Spleen (tissue), 11 donors: ENCODE measurements at regions not wholly inside any gene's neighbourhood (a gene's known extent, or its start where the extent isn't known, plus 50 kb on each side); places are given as distances from the start of the nearest gene placed in this dataset.

ENCODE experiments used
- DNase-seq: peaks from one replicate; pipeline ENCODE4 v3.0.0-alpha.2; 2020
- H3K27ac ChIP-seq, 8 donors: fragments of 200-600 bp; sonication (generic) in 7 of 8; 1 replicate in 4 of 8; 2 replicates in 4 of 8; pipeline versions ENCODE4 v1.5.0 to v1.8.0; 2016 to 2021; ENCODE audit warnings: inconsistent platforms in 4 of 8, mild to moderate bottlenecking in 4 of 8, moderate library complexity in 1 of 8
- H3K27me3 ChIP-seq, 7 donors: fragments of 200-600 bp; sonication (generic) in 6 of 7; replicated peaks in 1 of 7; 1 replicate in 4 of 7; 2 replicates in 3 of 7; pipeline versions ENCODE4 v1.5.0 to v1.8.0; 2016 to 2021; ENCODE audit warnings: inconsistent platforms in 3 of 7, mild to moderate bottlenecking in 1 of 7
- H3K36me3 ChIP-seq, 6 donors: fragments of 200-600 bp; sonication (generic) in 5 of 6; 1 replicate in 4 of 6; 2 replicates in 2 of 6; pipeline versions ENCODE4 v1.5.0 to v1.8.0; 2016 to 2021; ENCODE audit warnings: inconsistent platforms in 2 of 6
- H3K4me1 ChIP-seq, 6 donors: fragments of 200-600 bp; sonication (generic) in 5 of 6; 1 replicate in 3 of 6; 2 replicates in 3 of 6; pipeline versions ENCODE4 v1.5.0 to v1.8.0; 2016 to 2021; ENCODE audit warnings: inconsistent platforms in 3 of 6
- H3K4me3 ChIP-seq, 8 donors: fragments of 200-600 bp; sonication (generic) in 7 of 8; 1 replicate in 4 of 8; 2 replicates in 4 of 8; pipeline versions ENCODE4 v1.5.0 to v1.8.0; 2016 to 2021; ENCODE audit warnings: inconsistent platforms in 4 of 8, mild to moderate bottlenecking in 4 of 8, moderate library complexity in 2 of 8
- H3K9me3 ChIP-seq, 8 donors: fragments of 200-600 bp; sonication (generic) in 7 of 8; 1 replicate in 4 of 8; 2 replicates in 4 of 8; pipeline versions ENCODE4 v1.5.0 to v1.8.0; 2016 to 2021; ENCODE audit warnings: inconsistent platforms in 4 of 8
- CTCF ChIP-seq, 11 experiments: fragments of 200-600 bp in 7 of 11; fragments of 450-650 bp in 4 of 11; sonication (generic) in 4 of 11; IDR thresholded peaks in 8 of 11; conservative IDR thresholded peaks in 3 of 11; 1 replicate in 7 of 11; 2 replicates in 4 of 11; pipeline versions ENCODE4 v1.4.0 to v1.8.0; 2016 to 2021; ENCODE audit warnings: antibody characterized with exemption in 11 of 11, inconsistent platforms in 4 of 11, mild to moderate bottlenecking in 1 of 11
- POLR2A ChIP-seq, 3 donors: fragments of 450-650 bp; IDR thresholded peaks; one replicate each; pipeline ENCODE4 v1.5.1; 2017; ENCODE audit warnings: antibody characterized with exemption in 3 of 3, mild to moderate bottlenecking in 1 of 3
- POLR2AphosphoS5 ChIP-seq, 3 donors: sonication (generic); formaldehyde crosslinking; IDR thresholded peaks; one replicate each; pipeline ENCODE4 v1.5.1; 2017; ENCODE audit warnings: antibody characterized with exemption in 3 of 3
- WGBS, 5 donors: extraction: QIAGEN DNeasy Blood & Tissue Kit in 3 of 5; methylation state at CpG; one replicate each; pipeline versions ENCODE4 v1.1.5 to v1.1.7; 2013 to 2018; 5-methylcytosine and 5-hydroxymethylcytosine counted together
- intact Hi-C: fragments of 100-400 bp; cut with DNase I; formaldehyde crosslinking; loops from one replicate; pipeline ENCODE4 v1.15.0; 2023; ENCODE audit warnings: low total_unique reads
- donor health status: healthy with polysubstance abuse.
- donor health status: DM: no; HTN: no; CAD: no; lungs with moderate emphysema.
- donor health status: DM: no; HTN: no; CAD: no.
- donor health status: Bipolar disorder and iron deficiency.
- donor health status: healthy.
- donor health status: DM: no; HTN: no; CAD: no.
- donor health status: DM: yes; HTN: yes; CAD: no.

- WGBS, 5 donors, result 64 to 81% (median 73%) methylated on average over 2 of the region's 2 CpGs
- H3K27ac ChIP-seq, result no peak overlapping the region
- H3K9me3 ChIP-seq, result peaks cover 0 to 22% (median 4%) of the 10 kb centered on the region in 8 donors
- no peaks in the 10 kb centered on the region for H3K4me1 ChIP-seq
- no peaks in the 10 kb centered on the region for H3K36me3 ChIP-seq
- TF ChIP-seq CTCF (IDR thresholded peaks at IDR 0.05 in 8 of 11, conservative IDR thresholded peaks at IDR 0.05 in 3 of 11), result no peak
- TF ChIP-seq POLR2A (IDR thresholded peaks at IDR 0.05), result no peak
- no peak for TF ChIP-seq POLR2AphosphoS5 (IDR thresholded peaks at IDR 0.05)
- intact Hi-C loops, result no loop called here
- no peak for DNase-seq
- no peaks in the 10 kb centered on the region for H3K27me3 ChIP-seq
- no peak overlapping the region for H3K4me3 ChIP-seq
Measured at GRCh38 chr3:104673981-104674380, 692.7 kb upstream of the ALCAM start.

GRCh38 chr3:104676241-104676640 lies 690.5 kb upstream of the ALCAM start:
- H3K4me1 ChIP-seq, result no peaks in the 10 kb centered on the region
- H3K36me3 ChIP-seq, result no peaks in the 10 kb centered on the region
- WGBS, 5 donors, result 66 to 84% (median 75%) methylated on average over 3 of the region's 3 CpGs
- no peak for DNase-seq
- intact Hi-C loops, result no loop called here
- H3K27me3 ChIP-seq, result no peaks in the 10 kb centered on the region
- no peak overlapping the region for H3K4me3 ChIP-seq
- H3K9me3 ChIP-seq, result peaks cover 0 to 22% (median 4%) of the 10 kb centered on the region in 8 donors
- TF ChIP-seq POLR2A (IDR thresholded peaks at IDR 0.05) (no peak), CTCF (IDR thresholded peaks at IDR 0.05 in 8 of 11, conservative IDR thresholded peaks at IDR 0.05 in 3 of 11) (no peak), POLR2AphosphoS5 (IDR thresholded peaks at IDR 0.05) (no peak)
- no peak overlapping the region for H3K27ac ChIP-seq

GRCh38 chr3:104677932-104678331 lies 688.8 kb upstream of the ALCAM start:
- Histone ChIP-seq H3K27me3 (no peaks in the 10 kb centered on the region), H3K36me3 (no peaks in the 10 kb centered on the region), H3K4me1 (no peaks in the 10 kb centered on the region), H3K4me3 (no peak overlapping the region), H3K27ac (no peak overlapping the region), H3K9me3 (peaks cover 0 to 22% (median 4%) of the 10 kb centered on the region in 8 donors)
- TF ChIP-seq CTCF (IDR thresholded peaks at IDR 0.05 in 8 of 11, conservative IDR thresholded peaks at IDR 0.05 in 3 of 11) (no peak), POLR2AphosphoS5 (IDR thresholded peaks at IDR 0.05) (no peak), POLR2A (IDR thresholded peaks at IDR 0.05) (no peak)
- intact Hi-C loops, result no loop called here
- 92 to 99% (median 94%) methylated on average over 4 of the region's 4 CpGs for WGBS, 5 donors
- no peak for DNase-seq

GRCh38 chr3:104685492-104685891 lies 681.2 kb upstream of the ALCAM start:
- TF ChIP-seq CTCF (IDR thresholded peaks at IDR 0.05 in 8 of 11, conservative IDR thresholded peaks at IDR 0.05 in 3 of 11), result no peak
- H3K4me3 ChIP-seq, result no peak overlapping the region
- intact Hi-C loops, result no loop called here

More at GRCh38 chr3:104685492-104685891, 681.2 kb upstream of the ALCAM start:
- no peaks in the 10 kb centered on the region for H3K4me1 ChIP-seq
- H3K27ac ChIP-seq, result no peak overlapping the region
- H3K27me3 ChIP-seq, result no peaks in the 10 kb centered on the region
- DNase-seq, result no peak
- H3K9me3 ChIP-seq, result peaks cover 0 to 28% (median 18%) of the 10 kb centered on the region in 8 donors
- H3K36me3 ChIP-seq, result no peaks in the 10 kb centered on the region
